Neural crest cell (in vitro differentiated cells): ENCODE measurements at regions not wholly inside any gene's neighbourhood (a gene's known extent, or its start where the extent isn't known, plus 50 kb on each side); places are given as distances from the start of the nearest gene placed in this dataset.

ENCODE experiments used
- DNase-seq: peaks from one replicate; pipeline ENCODE4 v3.0.0; 2021; ENCODE audit warnings: low read depth, mixed read lengths, low spot score
- H3K27ac Mint-ChIP-seq: one replicate; pipeline ENCODE4 v1.8.0; 2021; ENCODE audit warnings: mild to moderate bottlenecking, mixed read lengths; ENCODE audit not compliant: unreplicated experiment
- H3K27me3 Mint-ChIP-seq: 2 replicates; pipeline ENCODE4 v1.8.0; 2021; ENCODE audit warnings: low read depth, mild to moderate bottlenecking, mixed read lengths
- H3K36me3 Mint-ChIP-seq: 2 replicates; pipeline ENCODE4 v1.8.0; 2021; ENCODE audit warnings: low read depth, mild to moderate bottlenecking, mixed read lengths
- H3K4me1 Mint-ChIP-seq: 2 replicates; pipeline ENCODE4 v1.8.0; 2021; ENCODE audit warnings: mixed read lengths
- H3K4me3 Mint-ChIP-seq: one replicate; pipeline ENCODE4 v1.8.0; 2021; ENCODE audit warnings: mild to moderate bottlenecking, mixed read lengths
- H3K9me3 Mint-ChIP-seq: 2 replicates; pipeline ENCODE4 v1.8.0; 2021; ENCODE audit warnings: mixed read lengths
- CTCF ChIP-seq: fragments of 200-600 bp; sonication (generic); conservative IDR thresholded peaks from 2 replicates; pipeline ENCODE4 v1.5.0; 2021; ENCODE audit warnings: antibody characterized with exemption, mild to moderate bottlenecking

DNA sequence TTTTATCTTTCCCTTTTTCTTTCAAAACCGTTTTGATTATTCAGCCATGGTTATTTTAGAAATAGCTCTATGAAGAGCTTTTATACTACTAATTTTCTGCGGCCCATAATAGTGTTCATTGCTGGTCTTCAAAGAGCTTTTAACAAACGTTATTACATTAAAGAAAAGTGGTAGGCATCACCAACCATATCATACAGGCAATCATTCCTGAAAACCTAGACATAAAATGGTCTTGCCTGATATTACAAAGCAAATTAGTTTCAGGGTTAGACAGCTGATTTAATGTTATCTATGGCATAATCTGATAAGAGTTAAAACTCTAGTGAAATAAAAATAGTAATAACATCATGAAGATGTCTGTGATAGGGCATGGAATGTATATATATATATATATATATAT, 89.7 kb upstream of the CNTN1 start:
- Mint-ChIP-seq H3K4me3 (no peak overlapping the region), H3K9me3 (peaks cover 2% of the 10 kb centered on the region), H3K27ac (no peak overlapping the region), H3K4me1 (no peaks in the 10 kb centered on the region), H3K36me3 (no peaks in the 10 kb centered on the region), H3K27me3 (no peaks in the 10 kb centered on the region)
- TF ChIP-seq CTCF, result no peak
- no peak for DNase-seq

DNA sequence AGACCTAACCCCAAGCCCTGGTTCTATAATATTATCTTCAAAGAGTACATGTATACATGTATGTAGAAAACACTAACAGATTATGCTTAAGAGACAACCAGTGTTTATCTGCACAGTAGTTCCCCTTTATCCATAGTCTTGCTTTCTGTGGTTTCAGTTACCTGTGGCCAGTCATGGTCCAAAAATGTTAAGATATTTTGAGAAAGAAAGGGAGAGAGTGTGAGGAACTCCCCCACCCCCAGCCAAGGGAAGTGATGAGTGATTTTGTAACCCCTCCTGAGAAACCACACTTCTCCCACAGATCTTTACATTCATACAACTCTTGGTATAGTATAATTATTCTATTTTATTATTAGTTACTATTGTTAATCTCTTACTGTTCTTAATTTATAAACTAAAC, 77.3 kb upstream of the CNTN1 start:
- Mint-ChIP-seq H3K27me3 (no peaks in the 10 kb centered on the region), H3K4me3 (no peak overlapping the region), H3K27ac (no peak overlapping the region), H3K4me1 (no peaks in the 10 kb centered on the region), H3K36me3 (no peaks in the 10 kb centered on the region), H3K9me3 (peaks cover 7% of the 10 kb centered on the region)
- no peak for DNase-seq
- TF ChIP-seq CTCF, result no peak

DNA sequence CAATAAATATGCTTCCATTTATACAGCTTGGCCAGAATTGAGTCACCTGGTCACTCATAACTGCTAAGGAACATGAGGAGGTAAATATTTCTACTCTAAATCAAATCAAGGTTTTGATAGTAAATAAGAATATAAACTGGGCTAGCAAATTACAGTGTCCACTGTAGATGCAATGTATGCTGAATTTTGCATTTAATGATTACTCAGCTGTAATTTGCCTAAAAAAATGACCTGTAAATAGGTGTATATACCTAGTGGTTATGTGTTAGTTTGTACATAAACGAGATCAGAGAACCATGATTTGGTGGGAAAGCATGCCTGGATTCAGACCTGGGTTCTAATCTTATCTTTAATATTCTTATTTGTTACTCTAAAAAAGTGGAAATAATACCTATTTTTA, 76.6 kb upstream of the CNTN1 start:
- Mint-ChIP-seq H3K4me3 (no peak overlapping the region), H3K27me3 (no peaks in the 10 kb centered on the region), H3K9me3 (peaks cover 5% of the 10 kb centered on the region), H3K4me1 (no peaks in the 10 kb centered on the region), H3K27ac (no peak overlapping the region), H3K36me3 (no peaks in the 10 kb centered on the region)
- TF ChIP-seq CTCF, result no peak
- DNase-seq, result no peak

- no peak overlapping the region for H3K4me3 Mint-ChIP-seq
- no peaks in the 10 kb centered on the region for H3K27me3 Mint-ChIP-seq
- no peak overlapping the region for H3K27ac Mint-ChIP-seq
- no peak for TF ChIP-seq CTCF
- H3K4me1 Mint-ChIP-seq, result no peaks in the 10 kb centered on the region
- no peaks in the 10 kb centered on the region for H3K36me3 Mint-ChIP-seq
- H3K9me3 Mint-ChIP-seq, result peaks cover 3% of the 10 kb centered on the region
- DNase-seq, result no peak
Measured at GRCh38 chr12:40616383-40616915, 75.8 kb upstream of the CNTN1 start.

GRCh38 chr12:40618636-40619035, 73.6 kb upstream of the CNTN1 start:
- no peaks in the 10 kb centered on the region for H3K27me3 Mint-ChIP-seq
- H3K4me1 Mint-ChIP-seq, result no peaks in the 10 kb centered on the region
- DNase-seq, result no peak
- H3K27ac Mint-ChIP-seq, result no peak overlapping the region
- H3K4me3 Mint-ChIP-seq, result no peak overlapping the region
- TF ChIP-seq CTCF, result no peak
- no peaks in the 10 kb centered on the region for H3K9me3 Mint-ChIP-seq
- H3K36me3 Mint-ChIP-seq, result no peaks in the 10 kb centered on the region

- H3K36me3 Mint-ChIP-seq, result no peaks in the 10 kb centered on the region
- H3K9me3 Mint-ChIP-seq, result no peaks in the 10 kb centered on the region
- no peak for DNase-seq
- H3K4me3 Mint-ChIP-seq, result no peak overlapping the region
- no peak overlapping the region for H3K27ac Mint-ChIP-seq
- TF ChIP-seq CTCF, result no peak
- H3K4me1 Mint-ChIP-seq, result no peaks in the 10 kb centered on the region
- H3K27me3 Mint-ChIP-seq, result no peaks in the 10 kb centered on the region
Measured at GRCh38 chr12:40620564-40621019, 71.6 kb upstream of the CNTN1 start.
